GM18951 (cell line): ENCODE measurements at regions not wholly inside any gene's neighbourhood (a gene's known extent, or its start where the extent isn't known, plus 50 kb on each side); places are given as distances from the start of the nearest gene placed in this dataset.

Experiments used
- POLR2A ChIP-seq: IDR thresholded peaks from 4 replicates; pipeline ENCODE4 v1.6.1; 2011; ENCODE audit warnings: mild to moderate bottlenecking; ENCODE audit not compliant: insufficient read length, insufficient read depth; ENCODE audit errors: extremely low read depth
- in situ Hi-C: fragments of 300-500 bp; cut with MboI; formaldehyde crosslinking; loops from one replicate; pipeline ENCODE4 v1.12.0; 2022; ENCODE audit warnings: low sequenced_read_pairs, mixed read lengths, inconsistent platforms; ENCODE audit not compliant: unreplicated experiment

DNA sequence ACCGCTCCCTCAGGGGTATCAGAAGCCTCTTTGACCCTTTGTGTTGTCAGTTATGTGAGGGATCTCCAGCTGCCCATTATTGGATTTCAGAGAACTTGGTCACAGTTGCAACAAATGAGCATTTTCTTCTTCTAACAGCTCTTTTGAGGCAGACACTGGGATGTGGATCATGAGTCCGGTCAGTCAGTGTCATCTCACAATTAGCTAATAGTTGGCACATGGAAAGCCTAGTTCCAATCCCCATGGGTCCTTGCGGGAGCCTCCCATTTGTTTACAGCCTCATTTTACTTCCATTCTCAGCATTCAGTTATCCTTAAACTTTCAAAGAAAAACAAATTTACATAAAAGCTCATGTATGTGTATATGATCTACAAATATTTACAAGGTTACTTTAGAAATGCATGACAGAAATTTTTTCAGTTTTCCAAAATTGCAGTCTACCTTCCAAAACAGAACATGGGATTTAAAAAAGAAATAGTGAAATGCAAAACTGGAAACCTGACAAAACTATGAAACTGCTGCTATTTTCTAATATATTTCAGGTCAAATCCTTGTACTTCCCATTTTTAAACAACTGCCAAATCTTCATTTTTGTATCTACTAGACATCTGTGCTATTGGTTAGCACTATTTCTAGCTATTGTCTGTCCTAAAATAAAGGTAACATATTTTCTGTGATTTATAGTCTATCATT is 547.1 kb upstream of the ZEB2 start:
- no peak for TF ChIP-seq POLR2A
- in situ Hi-C loops, result no loop called here

DNA sequence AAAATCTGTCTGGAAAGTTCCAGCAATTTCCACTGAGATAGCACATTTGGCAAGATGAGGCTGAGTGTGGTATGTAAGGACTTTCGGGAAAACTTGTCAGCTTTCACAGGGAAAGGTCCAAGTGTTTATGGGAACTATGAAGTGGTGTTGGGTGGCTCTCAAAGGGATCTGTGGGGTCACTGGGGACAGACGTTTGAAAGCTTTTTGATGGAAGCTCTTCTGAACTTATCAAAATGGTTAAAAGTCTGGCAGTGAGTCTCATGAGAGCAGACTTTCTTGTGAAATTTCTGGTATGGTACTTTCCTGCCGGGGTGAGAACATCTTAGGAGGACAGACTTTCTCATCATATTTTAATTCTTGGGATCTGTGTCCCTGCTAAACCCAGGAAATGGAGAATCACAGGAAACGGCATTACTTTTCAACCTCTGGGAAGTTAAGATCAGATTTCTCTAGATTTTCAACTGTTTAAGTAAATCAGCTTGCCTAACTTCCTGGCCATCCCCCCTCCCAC is 546.3 kb upstream of the ZEB2 start:
- in situ Hi-C loops, result no loop called here
- no peak for TF ChIP-seq POLR2A

DNA sequence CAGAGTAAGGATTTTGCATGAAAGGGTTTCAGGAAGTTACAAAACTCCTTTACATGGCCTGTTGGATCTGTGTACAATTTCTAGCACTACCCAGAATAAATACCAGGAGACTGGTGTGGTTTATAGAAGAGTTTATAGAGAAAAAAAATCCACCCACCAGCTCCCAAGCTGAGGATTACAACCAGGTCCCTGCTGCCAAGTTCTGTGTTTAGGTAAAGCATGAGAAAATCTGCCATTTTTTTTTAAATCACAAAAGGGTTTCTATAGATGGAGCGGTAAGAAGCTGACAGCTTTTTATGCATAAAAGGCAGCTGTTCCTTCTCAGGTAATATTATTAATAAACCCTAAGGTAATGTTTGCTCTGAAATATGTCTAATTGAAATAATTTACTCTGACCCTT is 545.4 kb upstream of the ZEB2 start:
- in situ Hi-C loops, result no loop called here
- no peak for TF ChIP-seq POLR2A

DNA sequence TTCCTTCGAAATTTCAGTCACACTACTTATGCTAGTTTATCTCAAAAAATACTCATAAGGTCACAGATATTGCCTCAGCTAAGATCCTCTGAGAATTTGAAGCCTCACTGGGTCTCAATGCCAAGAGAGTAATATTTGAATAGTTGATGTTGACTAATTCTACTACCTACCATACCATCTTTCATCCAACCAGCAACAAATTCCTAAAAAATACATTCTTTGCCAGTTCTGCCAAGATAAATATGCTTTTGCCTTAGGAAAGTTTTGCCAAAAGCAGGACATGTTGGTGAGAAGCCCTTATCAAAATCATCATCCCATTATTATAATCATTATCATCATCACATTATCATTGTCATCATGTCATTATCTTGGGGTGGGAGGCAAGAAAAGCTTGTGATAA is 544.6 kb upstream of the ZEB2 start:
- TF ChIP-seq POLR2A, result no peak
- in situ Hi-C loops, result no loop called here

DNA sequence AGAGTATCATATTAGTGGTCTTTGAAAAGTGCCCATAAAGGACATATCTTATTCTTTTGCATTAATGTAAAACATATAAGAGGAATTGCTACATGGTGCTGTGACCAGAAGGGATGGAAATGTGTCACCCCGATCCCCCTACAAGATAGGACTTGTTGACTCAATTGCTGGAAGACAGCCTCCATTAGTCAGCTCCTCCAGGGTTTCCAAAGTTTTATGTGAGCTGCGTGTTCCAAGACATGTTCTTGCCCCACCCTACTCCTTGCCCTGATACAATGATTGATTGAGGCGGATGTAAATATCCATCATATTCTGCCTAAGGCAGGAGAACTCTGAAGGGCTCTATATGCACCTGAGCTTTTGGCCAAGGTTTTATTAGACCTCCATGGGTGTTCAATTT is 541.0 kb upstream of the ZEB2 start:
- TF ChIP-seq POLR2A, result no peak
- in situ Hi-C loops, result no loop called here

DNA sequence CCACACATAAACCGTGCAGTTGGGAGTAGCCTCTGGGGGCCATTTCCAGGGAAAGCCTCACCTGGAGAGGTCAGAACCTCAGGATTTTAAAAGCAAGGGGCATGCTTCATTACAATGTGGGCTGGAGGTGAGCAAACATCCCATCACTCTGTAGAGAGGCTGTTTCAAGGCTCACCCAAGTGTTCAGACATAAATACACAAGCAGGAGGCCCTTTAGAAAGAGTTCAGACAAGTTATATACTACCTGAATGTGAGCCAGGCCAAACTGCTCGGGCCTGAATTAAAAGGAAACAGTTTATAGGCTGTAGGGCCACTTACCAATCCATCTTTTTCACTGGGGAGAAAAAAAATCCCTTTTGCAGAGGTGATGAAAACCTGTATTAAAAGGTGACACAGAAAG is 540.0 kb upstream of the ZEB2 start:
- TF ChIP-seq POLR2A, result no peak
- in situ Hi-C loops, result no loop called here

DNA sequence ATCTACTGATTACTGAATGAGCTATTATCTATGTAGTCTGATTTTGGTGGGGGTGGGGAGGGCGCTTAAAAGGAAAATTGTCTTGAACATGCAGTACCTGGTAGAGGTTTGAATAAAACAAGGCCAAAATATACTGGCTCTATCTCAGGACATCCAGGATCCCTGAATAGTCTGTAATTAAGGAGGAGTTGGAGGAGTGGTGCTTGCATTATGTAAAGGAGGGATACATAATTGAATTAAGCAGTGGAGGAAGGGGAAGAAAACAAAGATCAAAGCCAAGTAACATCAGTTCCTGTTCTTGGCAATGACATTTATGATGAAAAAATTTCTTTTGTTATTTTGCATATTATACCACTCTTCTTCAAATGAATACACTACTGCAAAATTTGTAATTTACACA is 539.4 kb upstream of the ZEB2 start:
- TF ChIP-seq POLR2A, result no peak
- in situ Hi-C loops, result no loop called here

DNA sequence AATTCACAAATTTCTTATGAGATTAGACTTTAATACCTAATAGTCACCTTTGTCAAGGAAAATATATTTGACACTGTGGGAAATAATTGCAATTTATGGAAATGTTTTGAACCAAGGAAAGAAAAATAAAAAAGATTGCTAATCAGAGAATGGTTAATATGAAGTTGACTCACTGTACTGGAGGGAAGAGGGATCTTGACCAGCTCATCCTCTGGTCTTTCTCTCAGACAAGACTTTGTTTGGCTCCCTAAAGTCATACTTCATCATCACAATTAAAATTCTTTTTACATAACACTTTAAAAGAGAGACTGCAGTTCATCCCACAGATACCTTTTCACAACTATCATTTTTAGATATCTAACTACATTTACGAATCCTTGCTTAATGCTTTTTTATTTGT is 538.5 kb upstream of the ZEB2 start:
- TF ChIP-seq POLR2A, result no peak
- in situ Hi-C loops, result no loop called here

DNA sequence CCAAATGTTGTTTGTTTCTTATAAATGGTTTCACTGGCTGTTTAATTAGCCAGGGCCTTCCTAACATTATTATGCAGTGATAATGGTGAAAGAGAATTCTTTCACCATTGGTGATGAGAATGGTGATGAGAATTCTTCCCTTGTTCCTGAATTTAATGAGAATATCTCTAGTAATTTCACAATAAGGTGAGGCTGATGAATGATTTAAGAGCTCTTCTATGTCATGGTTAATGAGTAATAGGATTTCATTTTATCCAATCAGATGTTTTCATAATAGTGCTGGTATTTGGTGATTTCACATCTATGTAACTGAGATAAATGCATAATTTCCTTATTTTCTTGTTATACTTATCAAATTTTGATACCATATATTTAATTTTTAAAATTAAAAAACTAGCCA is 535.7 kb upstream of the ZEB2 start:
- in situ Hi-C loops, result no loop called here
- no peak for TF ChIP-seq POLR2A

DNA sequence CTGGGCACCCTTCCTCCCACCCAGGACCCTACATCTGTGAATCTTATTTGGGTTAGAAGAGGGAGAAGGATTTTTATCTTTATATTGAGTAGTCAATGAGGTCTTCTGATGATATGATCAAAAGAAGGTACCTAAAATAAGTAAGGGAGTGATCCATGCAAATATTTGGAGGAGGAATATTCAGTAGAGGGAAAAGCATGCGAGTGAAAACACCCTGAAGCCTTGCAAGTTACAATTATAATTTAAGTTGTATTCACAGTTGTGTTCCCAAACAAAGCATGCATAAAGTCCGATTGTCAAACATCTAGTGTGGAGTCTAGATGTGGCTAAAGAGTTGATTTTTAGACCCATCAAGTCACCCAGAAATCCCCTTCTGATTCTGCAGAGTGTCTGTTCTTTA is 530.2 kb upstream of the ZEB2 start:
- in situ Hi-C loops, result no loop called here

DNA sequence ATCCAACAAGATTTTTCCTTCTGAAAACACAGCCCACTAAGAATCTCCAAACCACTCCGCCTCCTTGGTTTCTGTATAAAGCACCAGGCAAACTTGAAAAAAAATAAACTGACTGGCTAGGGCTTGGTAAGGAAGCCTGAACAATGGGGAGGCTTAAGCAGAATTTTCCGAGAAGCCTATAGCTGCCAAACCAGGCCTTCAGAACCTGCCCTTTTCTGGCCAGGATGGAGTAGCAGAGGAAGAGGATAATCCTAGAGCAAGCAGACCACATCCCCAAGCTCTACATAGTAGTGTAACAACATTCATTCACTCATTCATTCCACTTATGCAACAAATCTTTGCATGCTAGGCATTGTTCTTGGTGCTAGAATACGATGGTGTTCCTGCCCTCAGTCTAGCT is 529.6 kb upstream of the ZEB2 start:
- in situ Hi-C loops, result no loop called here
- TF ChIP-seq POLR2A, result no peak

More for the DNA sequence above, 530.2 kb upstream of the ZEB2 start:
- no peak for TF ChIP-seq POLR2A

DNA sequence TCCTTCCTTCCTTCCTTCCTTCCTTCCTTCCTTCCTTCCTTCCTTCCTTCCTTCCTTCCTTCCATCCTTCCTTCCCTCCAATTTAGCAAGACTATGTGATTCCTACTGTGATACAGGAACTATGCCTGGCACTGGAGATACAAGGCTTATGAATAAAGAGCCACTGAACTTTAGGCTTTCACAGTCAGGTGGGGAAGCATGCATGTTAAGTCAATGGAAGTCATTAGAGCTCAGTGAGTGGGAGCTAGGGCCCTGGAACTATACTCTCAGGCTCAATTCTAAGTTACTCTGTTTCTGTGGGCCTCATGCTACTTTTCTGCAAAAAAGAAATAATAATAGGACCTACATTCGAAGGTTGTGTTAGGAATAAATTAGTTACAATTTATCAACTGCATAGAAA is 527.6 kb upstream of the ZEB2 start:
- no peak for TF ChIP-seq POLR2A
- in situ Hi-C loops, result no loop called here

DNA sequence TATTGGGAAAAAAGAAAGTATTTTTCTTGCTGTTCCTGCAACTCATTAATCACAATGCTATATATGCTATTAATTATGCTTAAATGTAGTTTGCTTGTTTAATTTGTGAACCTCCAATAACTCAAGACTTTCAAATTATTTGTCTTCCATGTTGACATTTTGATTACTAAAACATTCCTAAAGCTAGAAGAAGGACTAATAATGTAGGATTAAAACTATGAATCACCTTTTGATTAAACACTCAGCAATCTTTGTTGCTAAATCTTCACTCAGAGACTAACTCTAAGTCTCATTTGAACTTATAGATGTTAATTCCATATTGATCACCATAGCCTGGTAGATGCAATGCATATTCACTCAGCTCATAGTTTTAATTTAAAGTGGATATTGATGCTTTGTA is 524.6 kb upstream of the ZEB2 start:
- no peak for TF ChIP-seq POLR2A
- in situ Hi-C loops, result no loop called here

DNA sequence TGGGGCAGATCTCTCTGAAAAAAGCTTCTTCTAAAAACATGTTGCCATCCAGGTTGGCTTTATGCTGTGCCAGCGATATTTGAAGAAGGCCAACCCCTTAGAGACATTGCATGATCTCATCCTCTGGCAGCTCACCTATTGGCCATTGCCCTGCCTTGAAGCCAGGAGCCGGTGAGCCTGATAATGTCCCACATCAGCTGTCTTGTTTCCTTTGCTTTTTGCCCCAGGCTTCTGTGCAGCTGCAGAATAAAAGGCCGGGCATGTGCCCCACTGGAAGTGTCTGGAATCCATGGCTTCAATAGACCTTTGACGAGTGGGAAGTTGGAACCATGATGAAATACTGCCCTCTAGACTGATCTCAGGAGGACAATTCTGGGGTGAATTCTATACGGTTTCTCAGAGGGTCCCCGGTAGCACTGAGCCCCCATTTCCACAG is 523.5 kb upstream of the ZEB2 start:
- no peak for TF ChIP-seq POLR2A
- in situ Hi-C loops, result no loop called here

DNA sequence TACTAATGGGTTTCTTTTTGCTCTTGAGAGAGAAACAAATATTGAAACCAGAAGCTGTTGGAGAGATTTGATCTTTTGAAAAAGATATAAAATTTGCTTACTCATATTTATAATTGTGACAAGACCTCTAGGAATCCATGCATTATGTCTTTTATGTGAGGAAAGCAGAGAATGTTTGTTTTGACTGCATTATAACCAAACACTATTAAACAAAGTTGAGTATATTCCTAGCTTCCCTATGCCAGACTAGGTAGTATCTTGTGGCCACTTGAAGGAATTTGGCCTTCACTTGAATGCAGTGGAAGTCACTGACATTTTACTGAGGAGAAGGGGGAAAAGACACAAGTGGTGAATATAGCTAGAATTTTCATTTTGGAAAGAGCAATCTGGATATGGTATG is 521.8 kb upstream of the ZEB2 start:
- in situ Hi-C loops, result no loop called here
- no peak for TF ChIP-seq POLR2A
